ENCODE measurements at regions not wholly inside any gene's neighbourhood (a gene's known extent, or its start where the extent isn't known, plus 50 kb on each side); places are given as distances from the start of the nearest gene placed in this dataset.

DNA sequence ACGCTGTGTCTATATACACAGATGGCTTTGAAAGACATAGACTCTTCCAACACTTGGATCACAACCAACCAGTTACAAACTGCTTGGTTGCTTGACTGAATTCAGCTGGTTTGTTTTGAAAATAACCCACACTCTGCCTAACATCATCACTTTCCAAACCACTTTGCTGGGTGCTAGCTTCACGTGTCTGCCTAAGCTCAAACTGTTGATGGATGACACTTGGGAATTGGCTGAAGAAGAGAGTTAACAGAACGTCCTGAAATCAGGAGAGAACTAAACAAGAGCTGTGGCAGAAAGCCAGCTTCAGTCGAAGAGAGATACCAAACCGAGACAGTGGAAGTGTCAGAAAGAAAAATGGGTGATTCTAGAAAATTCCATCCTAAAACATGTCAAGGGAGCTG lies 420.8 kb upstream of the AUTS2 start:
- DNase-seq (ENCODE audit: low spot score), result no peak
- Mint-ChIP-seq H3K27ac (no peak overlapping the region), H3K4me1 (no peaks in the 10 kb centered on the region), H3K9me3 (peaks cover 98% of the 10 kb centered on the region), H3K4me3 (no peak overlapping the region), H3K36me3 (ENCODE audit: low read depth) (peaks cover 29% of the 10 kb centered on the region), H3K27me3 (ENCODE audit: insufficient read depth, low read depth, poor library complexity) (peaks cover 3% of the 10 kb centered on the region)
- ATAC-seq, result no peak
- Histone ChIP-seq H2AFZ (no peak overlapping the region), H3K36me3 (ENCODE audit: insufficient read depth) (no peaks in the 10 kb centered on the region), H3K9me2 (ENCODE audit: insufficient read depth) (no peaks in the 10 kb centered on the region), H3K4me1 (ENCODE audit: insufficient read depth) (no peaks in the 10 kb centered on the region), H3K27ac (ENCODE audit: low read depth) (no peak overlapping the region), H4K20me1 (replicated peaks; ENCODE audit: insufficient read depth) (no peaks in the 10 kb centered on the region), H3K27me3 (ENCODE audit: insufficient read depth) (no peaks in the 10 kb centered on the region), H3K4me3 (no peak overlapping the region), H3K4me2 (no peak overlapping the region), H3F3A (replicated peaks; ENCODE audit: low read depth) (no peaks in the 10 kb centered on the region), H3K79me2 (replicated peaks; ENCODE audit: insufficient read depth) (no peaks in the 10 kb centered on the region)
- TF ChIP-seq STAT1 (IDR thresholded peaks at IDR 0.05; ENCODE audit: unreplicated experiment) (no peak), EZH2 (IDR thresholded peaks at IDR 0.05; ENCODE audit: low read depth, unreplicated experiment) (no peak), EZH2phosphoT487 (IDR thresholded peaks at IDR 0.05; ENCODE audit: unreplicated experiment) (no peak), ZNF114 (CRISPR knock-in tag; IDR thresholded peaks at IDR 0.05) (no peak), CREB1 (CRISPR knock-in tag; IDR thresholded peaks at IDR 0.05; ENCODE audit: low read depth) (no peak), POLR2AphosphoS5 (IDR thresholded peaks at IDR 0.05; ENCODE audit: low read depth) (no peak), JUNB (IDR thresholded peaks at IDR 0.05; ENCODE audit: unreplicated experiment) (no peak), ZNF331 (CRISPR knock-in tag; IDR thresholded peaks at IDR 0.05; ENCODE audit: low read depth) (no peak)
- TF ChIP-seq, protein P1, sequence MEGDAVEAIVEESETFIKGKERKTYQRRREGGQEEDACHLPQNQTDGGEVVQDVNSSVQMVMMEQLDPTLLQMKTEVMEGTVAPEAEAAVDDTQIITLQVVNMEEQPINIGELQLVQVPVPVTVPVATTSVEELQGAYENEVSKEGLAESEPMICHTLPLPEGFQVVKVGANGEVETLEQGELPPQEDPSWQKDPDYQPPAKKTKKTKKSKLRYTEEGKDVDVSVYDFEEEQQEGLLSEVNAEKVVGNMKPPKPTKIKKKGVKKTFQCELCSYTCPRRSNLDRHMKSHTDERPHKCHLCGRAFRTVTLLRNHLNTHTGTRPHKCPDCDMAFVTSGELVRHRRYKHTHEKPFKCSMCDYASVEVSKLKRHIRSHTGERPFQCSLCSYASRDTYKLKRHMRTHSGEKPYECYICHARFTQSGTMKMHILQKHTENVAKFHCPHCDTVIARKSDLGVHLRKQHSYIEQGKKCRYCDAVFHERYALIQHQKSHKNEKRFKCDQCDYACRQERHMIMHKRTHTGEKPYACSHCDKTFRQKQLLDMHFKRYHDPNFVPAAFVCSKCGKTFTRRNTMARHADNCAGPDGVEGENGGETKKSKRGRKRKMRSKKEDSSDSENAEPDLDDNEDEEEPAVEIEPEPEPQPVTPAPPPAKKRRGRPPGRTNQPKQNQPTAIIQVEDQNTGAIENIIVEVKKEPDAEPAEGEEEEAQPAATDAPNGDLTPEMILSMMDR (conservative IDR thresholded peaks at IDR 0.05; ENCODE audit: low read depth in 2 of 2), result no peak
- TF ChIP-seq, protein P2, sequence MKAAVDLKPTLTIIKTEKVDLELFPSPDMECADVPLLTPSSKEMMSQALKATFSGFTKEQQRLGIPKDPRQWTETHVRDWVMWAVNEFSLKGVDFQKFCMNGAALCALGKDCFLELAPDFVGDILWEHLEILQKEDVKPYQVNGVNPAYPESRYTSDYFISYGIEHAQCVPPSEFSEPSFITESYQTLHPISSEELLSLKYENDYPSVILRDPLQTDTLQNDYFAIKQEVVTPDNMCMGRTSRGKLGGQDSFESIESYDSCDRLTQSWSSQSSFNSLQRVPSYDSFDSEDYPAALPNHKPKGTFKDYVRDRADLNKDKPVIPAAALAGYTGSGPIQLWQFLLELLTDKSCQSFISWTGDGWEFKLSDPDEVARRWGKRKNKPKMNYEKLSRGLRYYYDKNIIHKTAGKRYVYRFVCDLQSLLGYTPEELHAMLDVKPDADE (IDR thresholded peaks at IDR 0.05), result no peak
- TF ChIP-seq, protein P3, sequence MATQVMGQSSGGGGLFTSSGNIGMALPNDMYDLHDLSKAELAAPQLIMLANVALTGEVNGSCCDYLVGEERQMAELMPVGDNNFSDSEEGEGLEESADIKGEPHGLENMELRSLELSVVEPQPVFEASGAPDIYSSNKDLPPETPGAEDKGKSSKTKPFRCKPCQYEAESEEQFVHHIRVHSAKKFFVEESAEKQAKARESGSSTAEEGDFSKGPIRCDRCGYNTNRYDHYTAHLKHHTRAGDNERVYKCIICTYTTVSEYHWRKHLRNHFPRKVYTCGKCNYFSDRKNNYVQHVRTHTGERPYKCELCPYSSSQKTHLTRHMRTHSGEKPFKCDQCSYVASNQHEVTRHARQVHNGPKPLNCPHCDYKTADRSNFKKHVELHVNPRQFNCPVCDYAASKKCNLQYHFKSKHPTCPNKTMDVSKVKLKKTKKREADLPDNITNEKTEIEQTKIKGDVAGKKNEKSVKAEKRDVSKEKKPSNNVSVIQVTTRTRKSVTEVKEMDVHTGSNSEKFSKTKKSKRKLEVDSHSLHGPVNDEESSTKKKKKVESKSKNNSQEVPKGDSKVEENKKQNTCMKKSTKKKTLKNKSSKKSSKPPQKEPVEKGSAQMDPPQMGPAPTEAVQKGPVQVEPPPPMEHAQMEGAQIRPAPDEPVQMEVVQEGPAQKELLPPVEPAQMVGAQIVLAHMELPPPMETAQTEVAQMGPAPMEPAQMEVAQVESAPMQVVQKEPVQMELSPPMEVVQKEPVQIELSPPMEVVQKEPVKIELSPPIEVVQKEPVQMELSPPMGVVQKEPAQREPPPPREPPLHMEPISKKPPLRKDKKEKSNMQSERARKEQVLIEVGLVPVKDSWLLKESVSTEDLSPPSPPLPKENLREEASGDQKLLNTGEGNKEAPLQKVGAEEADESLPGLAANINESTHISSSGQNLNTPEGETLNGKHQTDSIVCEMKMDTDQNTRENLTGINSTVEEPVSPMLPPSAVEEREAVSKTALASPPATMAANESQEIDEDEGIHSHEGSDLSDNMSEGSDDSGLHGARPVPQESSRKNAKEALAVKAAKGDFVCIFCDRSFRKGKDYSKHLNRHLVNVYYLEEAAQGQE (IDR thresholded peaks at IDR 0.05; ENCODE audit: unreplicated experiment), result no peak
- TF ChIP-seq, protein P4, sequence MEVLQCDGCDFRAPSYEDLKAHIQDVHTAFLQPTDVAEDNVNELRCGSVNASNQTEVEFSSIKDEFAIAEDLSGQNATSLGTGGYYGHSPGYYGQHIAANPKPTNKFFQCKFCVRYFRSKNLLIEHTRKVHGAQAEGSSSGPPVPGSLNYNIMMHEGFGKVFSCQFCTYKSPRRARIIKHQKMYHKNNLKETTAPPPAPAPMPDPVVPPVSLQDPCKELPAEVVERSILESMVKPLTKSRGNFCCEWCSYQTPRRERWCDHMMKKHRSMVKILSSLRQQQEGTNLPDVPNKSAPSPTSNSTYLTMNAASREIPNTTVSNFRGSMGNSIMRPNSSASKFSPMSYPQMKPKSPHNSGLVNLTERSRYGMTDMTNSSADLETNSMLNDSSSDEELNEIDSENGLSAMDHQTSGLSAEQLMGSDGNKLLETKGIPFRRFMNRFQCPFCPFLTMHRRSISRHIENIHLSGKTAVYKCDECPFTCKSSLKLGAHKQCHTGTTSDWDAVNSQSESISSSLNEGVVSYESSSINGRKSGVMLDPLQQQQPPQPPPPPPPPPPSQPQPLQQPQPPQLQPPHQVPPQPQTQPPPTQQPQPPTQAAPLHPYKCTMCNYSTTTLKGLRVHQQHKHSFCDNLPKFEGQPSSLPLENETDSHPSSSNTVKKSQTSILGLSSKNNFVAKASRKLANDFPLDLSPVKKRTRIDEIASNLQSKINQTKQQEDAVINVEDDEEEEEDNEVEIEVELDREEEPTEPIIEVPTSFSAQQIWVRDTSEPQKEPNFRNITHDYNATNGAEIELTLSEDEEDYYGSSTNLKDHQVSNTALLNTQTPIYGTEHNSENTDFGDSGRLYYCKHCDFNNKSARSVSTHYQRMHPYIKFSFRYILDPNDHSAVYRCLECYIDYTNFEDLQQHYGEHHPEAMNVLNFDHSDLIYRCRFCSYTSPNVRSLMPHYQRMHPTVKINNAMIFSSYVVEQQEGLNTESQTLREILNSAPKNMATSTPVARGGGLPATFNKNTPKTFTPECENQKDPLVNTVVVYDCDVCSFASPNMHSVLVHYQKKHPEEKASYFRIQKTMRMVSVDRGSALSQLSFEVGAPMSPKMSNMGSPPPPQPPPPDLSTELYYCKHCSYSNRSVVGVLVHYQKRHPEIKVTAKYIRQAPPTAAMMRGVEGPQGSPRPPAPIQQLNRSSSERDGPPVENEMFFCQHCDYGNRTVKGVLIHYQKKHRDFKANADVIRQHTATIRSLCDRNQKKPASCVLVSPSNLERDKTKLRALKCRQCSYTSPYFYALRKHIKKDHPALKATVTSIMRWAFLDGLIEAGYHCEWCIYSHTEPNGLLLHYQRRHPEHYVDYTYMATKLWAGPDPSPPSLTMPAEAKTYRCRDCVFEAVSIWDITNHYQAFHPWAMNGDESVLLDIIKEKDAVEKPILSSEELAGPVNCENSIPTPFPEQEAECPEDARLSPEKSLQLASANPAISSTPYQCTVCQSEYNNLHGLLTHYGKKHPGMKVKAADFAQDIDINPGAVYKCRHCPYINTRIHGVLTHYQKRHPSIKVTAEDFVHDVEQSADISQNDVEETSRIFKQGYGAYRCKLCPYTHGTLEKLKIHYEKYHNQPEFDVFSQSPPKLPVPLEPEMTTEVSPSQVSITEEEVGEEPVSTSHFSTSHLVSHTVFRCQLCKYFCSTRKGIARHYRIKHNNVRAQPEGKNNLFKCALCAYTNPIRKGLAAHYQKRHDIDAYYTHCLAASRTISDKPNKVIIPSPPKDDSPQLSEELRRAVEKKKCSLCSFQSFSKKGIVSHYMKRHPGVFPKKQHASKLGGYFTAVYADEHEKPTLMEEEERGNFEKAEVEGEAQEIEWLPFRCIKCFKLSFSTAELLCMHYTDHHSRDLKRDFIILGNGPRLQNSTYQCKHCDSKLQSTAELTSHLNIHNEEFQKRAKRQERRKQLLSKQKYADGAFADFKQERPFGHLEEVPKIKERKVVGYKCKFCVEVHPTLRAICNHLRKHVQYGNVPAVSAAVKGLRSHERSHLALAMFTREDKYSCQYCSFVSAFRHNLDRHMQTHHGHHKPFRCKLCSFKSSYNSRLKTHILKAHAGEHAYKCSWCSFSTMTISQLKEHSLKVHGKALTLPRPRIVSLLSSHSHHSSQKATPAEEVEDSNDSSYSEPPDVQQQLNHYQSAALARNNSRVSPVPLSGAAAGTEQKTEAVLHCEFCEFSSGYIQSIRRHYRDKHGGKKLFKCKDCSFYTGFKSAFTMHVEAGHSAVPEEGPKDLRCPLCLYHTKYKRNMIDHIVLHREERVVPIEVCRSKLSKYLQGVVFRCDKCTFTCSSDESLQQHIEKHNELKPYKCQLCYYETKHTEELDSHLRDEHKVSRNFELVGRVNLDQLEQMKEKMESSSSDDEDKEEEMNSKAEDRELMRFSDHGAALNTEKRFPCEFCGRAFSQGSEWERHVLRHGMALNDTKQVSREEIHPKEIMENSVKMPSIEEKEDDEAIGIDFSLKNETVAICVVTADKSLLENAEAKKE (CRISPR knock-in tag; IDR thresholded peaks at IDR 0.05), result no peak
